ENCODE measurements at regions not wholly inside any gene's neighbourhood (a gene's known extent, or its start where the extent isn't known, plus 50 kb on each side); places are given as distances from the start of the nearest gene placed in this dataset.

DNA sequence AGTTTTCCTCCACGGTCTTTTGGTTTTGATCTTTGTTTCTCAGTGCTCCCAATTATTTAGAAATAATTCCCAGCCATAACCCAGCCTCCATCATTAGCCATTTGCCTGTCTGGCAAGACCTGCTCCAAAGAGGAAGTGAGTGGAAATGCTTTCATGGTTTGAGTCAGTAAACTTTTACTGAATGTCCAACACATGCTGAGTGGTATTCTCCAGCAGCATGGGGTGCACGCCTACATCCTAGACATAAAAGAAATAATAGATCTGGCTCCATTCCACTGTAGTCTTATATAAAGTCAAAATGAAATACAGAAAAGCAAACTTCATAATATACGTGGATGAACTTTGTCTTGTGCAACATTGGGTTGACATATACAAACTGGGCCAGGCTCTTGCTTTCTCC is 757.2 kb downstream of the TLE1 start:
- TF ChIP-seq ZNF660 (CRISPR knock-in tag; IDR thresholded peaks at IDR 0.05; ENCODE audit: borderline replicate concordance, low read depth), result no peak
- TF ChIP-seq HIVEP1 (CRISPR knock-in tag; IDR thresholded peaks at IDR 0.05), result no peak
- no peak for TF ChIP-seq POLR2A (IDR thresholded peaks at IDR 0.05; ENCODE audit: insufficient read depth in 1 of 2, low read depth in 2 of 2, low read length in 2 of 2)
- TF ChIP-seq, protein P1, sequence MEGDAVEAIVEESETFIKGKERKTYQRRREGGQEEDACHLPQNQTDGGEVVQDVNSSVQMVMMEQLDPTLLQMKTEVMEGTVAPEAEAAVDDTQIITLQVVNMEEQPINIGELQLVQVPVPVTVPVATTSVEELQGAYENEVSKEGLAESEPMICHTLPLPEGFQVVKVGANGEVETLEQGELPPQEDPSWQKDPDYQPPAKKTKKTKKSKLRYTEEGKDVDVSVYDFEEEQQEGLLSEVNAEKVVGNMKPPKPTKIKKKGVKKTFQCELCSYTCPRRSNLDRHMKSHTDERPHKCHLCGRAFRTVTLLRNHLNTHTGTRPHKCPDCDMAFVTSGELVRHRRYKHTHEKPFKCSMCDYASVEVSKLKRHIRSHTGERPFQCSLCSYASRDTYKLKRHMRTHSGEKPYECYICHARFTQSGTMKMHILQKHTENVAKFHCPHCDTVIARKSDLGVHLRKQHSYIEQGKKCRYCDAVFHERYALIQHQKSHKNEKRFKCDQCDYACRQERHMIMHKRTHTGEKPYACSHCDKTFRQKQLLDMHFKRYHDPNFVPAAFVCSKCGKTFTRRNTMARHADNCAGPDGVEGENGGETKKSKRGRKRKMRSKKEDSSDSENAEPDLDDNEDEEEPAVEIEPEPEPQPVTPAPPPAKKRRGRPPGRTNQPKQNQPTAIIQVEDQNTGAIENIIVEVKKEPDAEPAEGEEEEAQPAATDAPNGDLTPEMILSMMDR (CRISPR knock-in tag; IDR thresholded peaks at IDR 0.05), result no peak
- TF ChIP-seq, protein P2, sequence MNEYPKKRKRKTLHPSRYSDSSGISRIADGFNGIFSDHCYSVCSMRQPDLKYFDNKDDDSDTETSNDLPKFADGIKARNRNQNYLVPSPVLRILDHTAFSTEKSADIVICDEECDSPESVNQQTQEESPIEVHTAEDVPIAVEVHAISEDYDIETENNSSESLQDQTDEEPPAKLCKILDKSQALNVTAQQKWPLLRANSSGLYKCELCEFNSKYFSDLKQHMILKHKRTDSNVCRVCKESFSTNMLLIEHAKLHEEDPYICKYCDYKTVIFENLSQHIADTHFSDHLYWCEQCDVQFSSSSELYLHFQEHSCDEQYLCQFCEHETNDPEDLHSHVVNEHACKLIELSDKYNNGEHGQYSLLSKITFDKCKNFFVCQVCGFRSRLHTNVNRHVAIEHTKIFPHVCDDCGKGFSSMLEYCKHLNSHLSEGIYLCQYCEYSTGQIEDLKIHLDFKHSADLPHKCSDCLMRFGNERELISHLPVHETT (CRISPR knock-in tag; conservative IDR thresholded peaks at IDR 0.05), result no peak
- TF ChIP-seq, protein P3, sequence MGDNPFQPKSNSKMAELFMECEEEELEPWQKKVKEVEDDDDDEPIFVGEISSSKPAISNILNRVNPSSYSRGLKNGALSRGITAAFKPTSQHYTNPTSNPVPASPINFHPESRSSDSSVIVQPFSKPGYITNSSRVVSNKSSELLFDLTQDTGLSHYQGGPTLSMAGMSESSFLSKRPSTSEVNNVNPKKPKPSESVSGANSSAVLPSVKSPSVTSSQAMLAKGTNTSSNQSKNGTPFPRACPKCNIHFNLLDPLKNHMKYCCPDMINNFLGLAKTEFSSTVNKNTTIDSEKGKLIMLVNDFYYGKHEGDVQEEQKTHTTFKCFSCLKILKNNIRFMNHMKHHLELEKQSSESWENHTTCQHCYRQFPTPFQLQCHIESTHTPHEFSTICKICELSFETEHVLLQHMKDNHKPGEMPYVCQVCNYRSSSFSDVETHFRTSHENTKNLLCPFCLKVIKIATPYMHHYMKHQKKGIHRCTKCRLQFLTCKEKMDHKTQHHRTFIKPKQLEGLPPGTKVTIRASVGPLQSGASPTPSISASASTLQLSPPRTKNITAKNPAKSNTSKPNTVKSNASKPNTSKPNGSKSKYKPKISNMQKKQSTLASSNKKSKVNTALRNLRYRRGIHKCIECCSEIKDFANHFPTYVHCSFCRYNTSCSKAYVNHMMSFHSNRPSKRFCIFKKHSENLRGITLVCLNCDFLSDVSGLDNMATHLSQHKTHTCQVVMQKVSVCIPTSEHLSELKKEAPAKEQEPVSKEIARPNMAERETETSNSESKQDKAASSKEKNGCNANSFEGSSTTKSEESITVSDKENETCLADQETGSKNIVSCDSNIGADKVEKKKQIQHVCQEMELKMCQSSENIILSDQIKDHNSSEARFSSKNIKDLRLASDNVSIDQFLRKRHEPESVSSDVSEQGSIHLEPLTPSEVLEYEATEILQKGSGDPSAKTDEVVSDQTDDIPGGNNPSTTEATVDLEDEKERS (CRISPR knock-in tag; IDR thresholded peaks at IDR 0.05), result no peak
- no peak for TF ChIP-seq ZNF263 (CRISPR knock-in tag; IDR thresholded peaks at IDR 0.05)
- TF ChIP-seq, protein P4, sequence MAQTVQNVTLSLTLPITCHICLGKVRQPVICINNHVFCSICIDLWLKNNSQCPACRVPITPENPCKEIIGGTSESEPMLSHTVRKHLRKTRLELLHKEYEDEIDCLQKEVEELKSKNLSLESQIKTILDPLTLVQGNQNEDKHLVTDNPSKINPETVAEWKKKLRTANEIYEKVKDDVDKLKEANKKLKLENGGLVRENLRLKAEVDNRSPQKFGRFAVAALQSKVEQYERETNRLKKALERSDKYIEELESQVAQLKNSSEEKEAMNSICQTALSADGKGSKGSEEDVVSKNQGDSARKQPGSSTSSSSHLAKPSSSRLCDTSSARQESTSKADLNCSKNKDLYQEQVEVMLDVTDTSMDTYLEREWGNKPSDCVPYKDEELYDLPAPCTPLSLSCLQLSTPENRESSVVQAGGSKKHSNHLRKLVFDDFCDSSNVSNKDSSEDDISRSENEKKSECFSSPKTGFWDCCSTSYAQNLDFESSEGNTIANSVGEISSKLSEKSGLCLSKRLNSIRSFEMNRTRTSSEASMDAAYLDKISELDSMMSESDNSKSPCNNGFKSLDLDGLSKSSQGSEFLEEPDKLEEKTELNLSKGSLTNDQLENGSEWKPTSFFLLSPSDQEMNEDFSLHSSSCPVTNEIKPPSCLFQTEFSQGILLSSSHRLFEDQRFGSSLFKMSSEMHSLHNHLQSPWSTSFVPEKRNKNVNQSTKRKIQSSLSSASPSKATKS (CRISPR knock-in tag; IDR thresholded peaks at IDR 0.05), result no peak
